Stimulated activated CD4-positive, alpha-beta T cell treated with anti-CD3 and anti-CD28 coated beads, TNF-alpha, amount 100 ng/mL, for 48 hours (primary cell): ENCODE measurements at regions not wholly inside any gene's neighbourhood (a gene's known extent, or its start where the extent isn't known, plus 50 kb on each side); places are given as distances from the start of the nearest gene placed in this dataset.

Source experiments
- DNase-seq, 3 donors: peaks; one replicate each; pipeline ENCODE4 v3.0.0-alpha.2; 2020; ENCODE audit warnings: low read depth in 3 of 3

GRCh38 chr14:71466251-71466650 lies 466.0 kb upstream of the RGS6 start:
- DNase-seq, result no peak

DNA sequence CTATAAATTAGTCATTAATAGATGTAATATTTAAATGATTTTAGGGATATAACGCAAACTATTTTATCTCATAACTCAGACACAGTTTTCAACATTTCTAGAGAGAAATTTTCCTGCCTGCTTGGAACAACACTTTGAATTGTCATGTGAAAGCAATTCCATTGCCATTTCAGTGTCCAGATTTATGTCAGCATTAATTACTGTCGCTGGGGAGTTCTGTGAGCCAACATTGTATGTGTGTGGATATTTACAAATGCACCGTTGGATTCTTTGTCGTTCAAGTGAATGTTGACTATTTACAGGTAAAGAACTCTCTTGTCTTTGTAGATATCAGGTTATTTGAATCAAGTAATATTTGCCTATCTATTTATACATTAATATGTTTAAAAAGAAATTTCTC lies 465.3 kb upstream of the RGS6 start:
- no peak for DNase-seq

GRCh38 chr14:71467361-71467811 lies 464.8 kb upstream of the RGS6 start:
- DNase-seq, result no peak

DNA sequence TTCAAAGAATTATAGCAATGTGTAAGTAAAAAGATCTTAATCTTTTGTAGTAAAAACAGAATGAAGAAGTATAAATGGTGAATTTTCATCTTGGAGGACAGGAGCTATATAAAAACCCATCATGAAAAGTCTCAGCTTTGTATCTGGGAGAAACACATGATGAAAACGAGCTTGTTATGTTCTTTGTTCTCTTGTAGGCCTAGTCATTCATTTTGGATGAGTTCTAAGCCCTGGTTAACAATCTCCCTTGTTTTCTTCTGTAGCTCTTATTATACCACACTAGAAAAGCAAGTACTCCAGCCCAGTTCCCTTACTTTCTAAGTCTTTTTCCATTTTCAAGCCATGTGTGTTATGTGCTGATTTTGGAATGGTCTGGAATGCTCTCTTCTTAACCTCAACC lies 463.5 kb upstream of the RGS6 start:
- no peak for DNase-seq

- DNase-seq, result no peak
Observed at GRCh38 chr14:71469643-71470335, 462.4 kb upstream of the RGS6 start.

- DNase-seq, result no peak
Observed at GRCh38 chr14:71471634-71472355, 460.4 kb upstream of the RGS6 start.

- DNase-seq, result no peak
Observed at GRCh38 chr14:71472356-71473340, 459.6 kb upstream of the RGS6 start.

GRCh38 chr14:71473843-71474242 lies 458.4 kb upstream of the RGS6 start:
- no peak for DNase-seq

- DNase-seq, result no peak
Observed at GRCh38 chr14:71474301-71475265, 457.6 kb upstream of the RGS6 start.

DNA sequence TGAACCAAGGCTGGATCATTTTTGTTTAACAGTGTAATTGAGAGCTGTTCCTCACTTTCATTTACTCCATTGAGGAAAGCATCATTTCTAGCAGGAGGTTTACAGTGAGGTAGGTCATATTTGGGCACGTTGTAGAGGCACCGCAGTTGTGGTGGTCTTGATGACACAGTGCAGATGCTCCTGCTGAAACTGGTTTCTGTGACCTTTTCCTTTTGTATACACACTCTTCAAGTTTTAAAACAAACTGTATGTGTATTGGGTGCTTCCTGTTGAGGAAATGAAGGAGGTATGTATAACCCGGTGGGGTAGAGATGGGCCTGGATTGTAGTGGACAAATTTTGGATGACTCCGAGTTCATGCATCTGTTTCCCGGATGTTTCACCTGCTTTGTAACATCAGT lies 456.3 kb upstream of the RGS6 start:
- no peak for DNase-seq

- DNase-seq, result no peak
Observed at GRCh38 chr14:71478542-71478941, 453.7 kb upstream of the RGS6 start.

DNA sequence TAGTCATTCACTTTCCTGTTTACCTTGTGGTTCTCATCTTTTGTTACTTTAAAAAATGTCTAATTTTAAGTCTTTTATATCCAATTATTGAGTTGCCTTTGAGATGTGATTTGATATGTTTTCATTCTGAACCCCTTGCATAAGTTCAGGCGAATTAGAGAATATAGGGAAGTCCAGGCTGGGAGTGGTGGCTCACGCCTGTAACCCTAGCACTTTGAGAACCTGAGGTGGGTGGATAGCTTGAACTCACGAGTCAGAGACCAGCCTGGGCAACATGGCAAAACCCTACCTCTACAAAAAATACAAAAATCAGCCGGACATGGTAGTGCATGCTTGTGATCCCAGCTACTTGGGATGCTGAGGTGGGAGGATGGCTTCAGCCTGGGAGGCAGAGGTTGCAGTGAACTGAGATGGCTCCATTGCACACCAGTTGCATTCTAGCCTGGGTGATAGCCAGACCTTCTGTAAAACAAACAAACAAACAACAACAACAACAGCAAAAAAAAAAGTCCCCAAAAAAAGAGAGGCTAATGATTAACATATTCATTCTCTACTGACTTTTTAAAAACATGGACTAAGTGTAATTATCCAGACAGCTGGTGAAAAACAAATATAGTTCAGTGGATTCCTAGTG lies 451.1 kb upstream of the RGS6 start:
- DNase-seq, result no peak

GRCh38 chr14:71482671-71483070 lies 449.6 kb upstream of the RGS6 start:
- DNase-seq, result no peak

DNA sequence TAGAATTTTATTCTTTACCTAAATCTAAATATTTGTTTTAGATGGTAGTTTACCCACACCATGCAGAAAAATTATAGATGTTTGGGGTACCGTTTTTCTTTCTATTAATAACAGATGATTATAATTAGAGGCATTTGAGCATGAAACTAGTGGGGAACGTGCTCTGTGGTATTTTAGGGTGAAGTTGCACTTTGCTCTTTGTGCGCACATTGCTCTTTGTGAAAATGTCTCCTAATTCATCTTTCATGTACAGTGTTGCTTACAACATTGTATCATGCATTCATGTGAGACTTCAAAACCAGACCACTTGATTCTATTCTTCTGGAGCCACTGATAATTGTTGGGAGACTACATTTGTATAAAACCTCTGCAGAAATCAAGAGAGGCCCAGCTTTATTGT lies 449.1 kb upstream of the RGS6 start:
- DNase-seq, result no peak

DNA sequence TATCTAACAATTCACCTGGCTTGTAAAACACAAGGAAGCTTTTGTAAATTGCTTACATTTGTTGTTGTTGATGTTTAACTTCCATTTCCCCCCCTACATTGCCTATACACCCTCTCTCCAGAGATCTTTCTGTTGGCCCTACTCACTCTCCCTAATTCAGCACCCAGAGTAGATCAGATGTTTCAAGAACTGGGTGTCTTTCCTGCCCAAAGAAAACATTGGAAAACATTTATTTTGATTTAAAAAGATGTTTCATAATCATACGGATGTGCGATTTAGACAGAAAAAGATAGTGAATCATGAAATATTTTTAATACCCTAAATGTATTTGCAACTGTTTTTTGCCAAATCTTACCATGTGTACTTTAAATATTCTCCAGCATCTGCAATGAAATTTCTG lies 446.4 kb upstream of the RGS6 start:
- no peak for DNase-seq

DNA sequence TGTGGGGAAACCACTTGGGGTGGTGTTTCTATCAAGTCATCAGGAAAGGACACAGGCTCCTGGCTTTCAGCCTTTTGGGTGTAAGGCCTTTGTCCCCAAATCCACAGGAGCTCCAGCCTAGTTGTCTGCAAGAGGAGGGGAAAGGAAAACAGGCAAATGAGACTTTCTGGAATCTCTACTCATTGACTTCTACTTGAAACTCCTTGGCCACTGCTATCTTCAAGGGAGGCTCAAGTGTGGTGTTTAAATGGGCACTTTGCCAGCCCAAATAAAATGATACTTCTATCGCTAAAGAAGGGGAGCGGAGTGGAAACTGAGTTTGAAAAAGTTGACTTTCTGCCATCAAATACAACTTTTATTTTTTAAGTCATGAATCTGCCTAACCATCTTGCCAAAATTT lies 445.9 kb upstream of the RGS6 start:
- no peak for DNase-seq

DNA sequence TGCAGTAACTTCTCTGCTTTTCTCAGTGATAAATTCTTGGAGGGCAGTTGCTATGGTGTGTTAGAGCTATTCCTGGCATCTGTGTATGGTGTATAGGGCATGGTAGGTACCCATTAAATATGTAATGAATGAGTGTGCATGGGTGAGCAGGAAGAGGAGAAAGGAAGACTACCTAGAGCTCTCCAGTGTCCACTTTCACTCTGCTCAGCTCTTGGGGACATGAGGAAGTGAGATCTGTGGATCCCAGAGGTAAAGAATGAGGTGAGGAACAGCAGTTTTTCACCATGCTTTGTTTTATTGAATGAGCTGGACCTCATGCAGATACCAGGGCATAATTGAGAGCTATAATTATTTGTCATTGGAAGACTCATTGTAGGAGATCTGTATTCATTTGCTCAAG lies 444.8 kb upstream of the RGS6 start:
- no peak for DNase-seq

DNA sequence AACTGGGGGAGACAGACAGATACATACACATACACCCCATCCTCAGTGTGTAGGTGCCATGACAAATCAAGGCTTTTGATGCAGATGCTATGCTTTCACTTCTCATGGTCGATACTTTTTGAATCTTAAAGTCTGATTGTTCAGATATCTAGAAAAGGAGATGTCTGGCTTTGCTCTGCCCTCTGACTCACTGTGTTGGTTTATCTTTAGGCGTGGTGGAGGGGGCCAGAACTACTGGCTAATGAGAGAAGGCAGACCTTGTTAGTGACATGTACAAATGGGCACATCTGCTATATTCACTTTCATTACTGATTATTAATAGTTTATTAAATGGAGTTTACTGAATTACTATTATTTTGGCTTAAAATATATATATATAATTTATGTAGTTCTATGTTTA lies 444.3 kb upstream of the RGS6 start:
- no peak for DNase-seq

DNA sequence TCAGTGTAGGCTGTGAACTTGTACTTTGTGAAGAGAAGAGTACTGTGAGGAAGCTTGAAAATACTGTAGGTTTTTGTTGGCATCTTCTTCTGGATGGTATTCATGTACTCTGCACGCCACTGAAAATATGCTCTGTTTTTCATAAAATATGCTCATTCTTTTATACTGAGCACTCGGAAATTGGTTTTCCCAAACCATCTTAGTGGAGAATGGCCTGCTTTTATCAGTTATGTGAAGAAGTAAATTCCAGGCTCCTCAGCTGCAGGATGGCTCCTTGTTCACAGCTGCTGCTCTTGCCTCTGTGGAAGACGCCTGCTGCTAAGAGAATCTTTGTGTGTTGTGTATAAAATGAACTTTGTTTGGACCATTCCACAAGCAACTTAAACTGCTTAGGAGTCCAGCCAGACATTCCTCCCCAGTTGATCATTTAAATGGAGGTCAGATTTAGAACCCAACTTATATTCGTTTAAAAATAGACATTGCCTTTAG lies 443.5 kb upstream of the RGS6 start:
- DNase-seq, result no peak

- DNase-seq, result no peak
Observed at GRCh38 chr14:71489742-71490141, 442.5 kb upstream of the RGS6 start.

- no peak for DNase-seq
Observed at GRCh38 chr14:71491931-71492330, 440.3 kb upstream of the RGS6 start.
